ENCODE measurements at regions not wholly inside any gene's neighbourhood (a gene's known extent, or its start where the extent isn't known, plus 50 kb on each side); places are given as distances from the start of the nearest gene placed in this dataset.
A peak's percentile ranks its signal among the peaks of the same experiment; 100 is the strongest.

- CTCF ChIA-PET, result no interaction called here
- no peak overlapping the region for H3K4me2 ChIP-seq (ENCODE audit: low read length)
- no peaks in the 10 kb centered on the region for H4K20me1 ChIP-seq (ENCODE audit: low read length)
- H3K9ac ChIP-seq (ENCODE audit: low read length), result no peak overlapping the region
- H3F3A ChIP-seq (ENCODE audit: low read length, unreplicated experiment), result no peaks in the 10 kb centered on the region
- no TSS peak for BruUV-seq (replicated peaks)
- H3K36me3 ChIP-seq (ENCODE audit: low read depth, low read length), result no peaks in the 10 kb centered on the region
- no peak overlapping the region for H2AFZ ChIP-seq (ENCODE audit: low read length)
- no peak overlapping the region for H3K27ac ChIP-seq (ENCODE audit: low read length)
- H3K9me3 ChIP-seq (ENCODE audit: low read length), result no peaks in the 10 kb centered on the region
- H3K4me3 ChIP-seq (ENCODE audit: low read length), result no peak overlapping the region
- no peak for DNase-seq
- intact Hi-C loops (cut with micrococcal nuclease), result no loop called here
- H3K79me2 ChIP-seq (ENCODE audit: low read length), result no peaks in the 10 kb centered on the region
- TF ChIP-seq EZH2 (IDR thresholded peaks at IDR 0.05; ENCODE audit: low read length, unreplicated experiment) (no peak), EZH2phosphoT487 (IDR thresholded peaks at IDR 0.05; ENCODE audit: borderline replicate concordance, low read length) (no peak)
- TF ChIP-seq, protein P1, sequence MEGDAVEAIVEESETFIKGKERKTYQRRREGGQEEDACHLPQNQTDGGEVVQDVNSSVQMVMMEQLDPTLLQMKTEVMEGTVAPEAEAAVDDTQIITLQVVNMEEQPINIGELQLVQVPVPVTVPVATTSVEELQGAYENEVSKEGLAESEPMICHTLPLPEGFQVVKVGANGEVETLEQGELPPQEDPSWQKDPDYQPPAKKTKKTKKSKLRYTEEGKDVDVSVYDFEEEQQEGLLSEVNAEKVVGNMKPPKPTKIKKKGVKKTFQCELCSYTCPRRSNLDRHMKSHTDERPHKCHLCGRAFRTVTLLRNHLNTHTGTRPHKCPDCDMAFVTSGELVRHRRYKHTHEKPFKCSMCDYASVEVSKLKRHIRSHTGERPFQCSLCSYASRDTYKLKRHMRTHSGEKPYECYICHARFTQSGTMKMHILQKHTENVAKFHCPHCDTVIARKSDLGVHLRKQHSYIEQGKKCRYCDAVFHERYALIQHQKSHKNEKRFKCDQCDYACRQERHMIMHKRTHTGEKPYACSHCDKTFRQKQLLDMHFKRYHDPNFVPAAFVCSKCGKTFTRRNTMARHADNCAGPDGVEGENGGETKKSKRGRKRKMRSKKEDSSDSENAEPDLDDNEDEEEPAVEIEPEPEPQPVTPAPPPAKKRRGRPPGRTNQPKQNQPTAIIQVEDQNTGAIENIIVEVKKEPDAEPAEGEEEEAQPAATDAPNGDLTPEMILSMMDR (conservative IDR thresholded peaks at IDR 0.05; ENCODE audit: low read depth, low read length), result no peak
- H3K9me2 ChIP-seq (replicated peaks; ENCODE audit: low read length), result no peaks in the 10 kb centered on the region
- H3K27me3 ChIP-seq (ENCODE audit: low read length), result no peaks in the 10 kb centered on the region
- peaks cover 13% of the 10 kb centered on the region for H3K4me1 ChIP-seq (ENCODE audit: insufficient read depth, low read length)
- ATAC-seq, result no peak
- POLR2A ChIA-PET (ENCODE audit: unreplicated experiment), result no interaction called here
Measured at GRCh38 chr11:33538726-33539125, 161.9 kb downstream of the C11orf91 start.

DNA sequence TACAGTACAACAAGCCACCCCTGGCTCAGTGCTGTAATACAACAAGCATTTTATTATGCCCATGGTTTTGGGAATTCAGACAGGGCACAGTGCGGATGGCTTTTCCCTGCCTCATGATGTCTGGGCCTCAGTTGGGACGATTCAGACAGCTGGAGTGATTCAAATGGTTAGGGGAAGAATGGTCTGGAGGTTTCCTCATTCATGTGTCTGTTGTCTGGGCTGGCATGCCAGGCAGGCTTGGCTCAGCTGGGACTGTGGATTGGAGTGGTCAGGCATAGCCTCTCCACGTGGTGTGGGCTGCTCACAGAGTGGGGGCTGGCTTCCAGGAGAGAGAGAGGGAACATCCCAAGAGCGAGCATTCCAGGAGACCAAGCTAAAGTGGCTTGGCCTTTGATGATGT, 164.4 kb downstream of the C11orf91 start:
- Histone ChIP-seq H3K36me3 (ENCODE audit: low read depth, low read length) (no peaks in the 10 kb centered on the region), H3K9me3 (ENCODE audit: low read length) (no peaks in the 10 kb centered on the region), H3K9me2 (replicated peaks; ENCODE audit: low read length) (no peaks in the 10 kb centered on the region), H3K4me3 (ENCODE audit: low read length) (no peak overlapping the region), H3K4me2 (ENCODE audit: low read length) (no peak overlapping the region), H3K27me3 (ENCODE audit: low read length) (no peaks in the 10 kb centered on the region), H3K79me2 (ENCODE audit: low read length) (no peaks in the 10 kb centered on the region), H3K27ac (ENCODE audit: low read length) (no peak overlapping the region), H2AFZ (ENCODE audit: low read length) (no peak overlapping the region), H3K4me1 (ENCODE audit: insufficient read depth, low read length) (peaks cover 18% of the 10 kb centered on the region), H4K20me1 (ENCODE audit: low read length) (no peaks in the 10 kb centered on the region), H3K9ac (ENCODE audit: low read length) (no peak overlapping the region), H3F3A (ENCODE audit: low read length, unreplicated experiment) (no peaks in the 10 kb centered on the region)
- CTCF ChIA-PET, result no interaction called here
- no TSS peak for BruUV-seq (replicated peaks)
- ATAC-seq (no peak), DNase-seq (no peak)
- TF ChIP-seq, protein P1 (conservative IDR thresholded peaks at IDR 0.05; ENCODE audit: low read depth, low read length), result no peak
- no peak for TF ChIP-seq EZH2 (IDR thresholded peaks at IDR 0.05; ENCODE audit: low read length, unreplicated experiment)
- POLR2A ChIA-PET (ENCODE audit: unreplicated experiment), result no interaction called here
- intact Hi-C loops (cut with micrococcal nuclease), result no loop called here

DNA sequence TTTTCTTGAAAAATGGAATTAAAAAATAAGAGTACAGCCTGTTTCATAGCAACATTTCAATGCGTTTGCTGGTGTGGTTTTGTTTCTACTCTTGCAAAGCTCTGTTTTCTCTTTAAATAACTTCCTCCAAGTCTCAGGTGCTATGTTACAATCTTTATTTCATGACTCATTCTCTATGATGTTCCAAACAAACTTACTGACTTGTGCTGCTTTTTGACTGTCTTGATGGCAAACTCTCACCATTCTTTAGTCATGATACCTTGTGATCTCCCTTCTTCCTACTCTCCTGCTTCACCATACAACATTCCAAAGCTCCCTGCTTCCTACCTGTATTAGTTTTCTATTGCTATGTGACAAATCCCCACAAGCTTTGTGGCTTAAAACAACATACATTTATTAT, 166.1 kb downstream of the C11orf91 start:
- ChIA-PET CTCF (no interaction called here), POLR2A (ENCODE audit: unreplicated experiment) (no interaction called here)
- TF ChIP-seq EZH2phosphoT487 (IDR thresholded peaks at IDR 0.05; ENCODE audit: borderline replicate concordance, low read length) (no peak), EZH2 (IDR thresholded peaks at IDR 0.05; ENCODE audit: low read length, unreplicated experiment) (no peak)
- TF ChIP-seq, protein P1 (conservative IDR thresholded peaks at IDR 0.05; ENCODE audit: low read depth, low read length), result no peak
- H3K4me1 ChIP-seq (ENCODE audit: insufficient read depth, low read length), result peaks cover 19% of the 10 kb centered on the region
- no peak overlapping the region for H3K4me3 ChIP-seq (ENCODE audit: low read length)
- H3F3A ChIP-seq (ENCODE audit: low read length, unreplicated experiment), result no peaks in the 10 kb centered on the region
- H3K27me3 ChIP-seq (ENCODE audit: low read length), result no peaks in the 10 kb centered on the region
- no peaks in the 10 kb centered on the region for H4K20me1 ChIP-seq (ENCODE audit: low read length)
- peak overlapping the region; percentile 37 for H3K27ac ChIP-seq (ENCODE audit: low read length)
- H3K9me3 ChIP-seq (ENCODE audit: low read length), result no peaks in the 10 kb centered on the region
- ATAC-seq (peak; percentile 89), DNase-seq (peak; percentile 63)
- no peaks in the 10 kb centered on the region for H3K9me2 ChIP-seq (replicated peaks; ENCODE audit: low read length)
- H2AFZ ChIP-seq (ENCODE audit: low read length), result no peak overlapping the region
- 0 out of 2 replicates have a peak overlapping the region, but pooled peaks have one; percentile 4 for H3K4me2 ChIP-seq (ENCODE audit: low read length)
- intact Hi-C loops (cut with micrococcal nuclease), result loop anchor here (5.0 kb wide), 2 partner anchors 82 to 172 kb away; no protein-coding TSS in a partner anchor
- no TSS peak for BruUV-seq (replicated peaks)
- H3K36me3 ChIP-seq (ENCODE audit: low read depth, low read length), result no peaks in the 10 kb centered on the region
- H3K79me2 ChIP-seq (ENCODE audit: low read length), result no peaks in the 10 kb centered on the region
- no peak overlapping the region for H3K9ac ChIP-seq (ENCODE audit: low read length)

All from PC-3 (cell line).